ENCODE measurements at regions not wholly inside any gene's neighbourhood (a gene's known extent, or its start where the extent isn't known, plus 50 kb on each side); places are given as distances from the start of the nearest gene placed in this dataset.

DNA sequence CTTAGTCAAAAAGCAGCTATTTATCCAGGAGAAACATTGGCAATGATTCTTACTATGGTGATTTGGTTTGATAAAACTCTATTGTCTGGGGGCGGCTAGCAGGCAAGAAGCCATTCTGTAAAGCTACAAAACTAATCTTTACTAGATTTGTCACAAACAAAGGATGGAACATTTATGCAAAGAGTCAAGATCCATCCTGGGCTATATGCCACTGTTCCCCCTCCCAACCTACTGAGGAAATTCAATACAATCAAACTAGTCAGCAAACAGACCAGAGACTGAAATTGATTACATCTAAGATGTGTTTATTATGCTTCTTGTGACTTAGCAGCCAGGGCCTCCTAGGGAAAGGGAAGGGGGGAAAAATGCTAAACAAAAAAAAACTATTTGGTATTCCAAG lies 397.6 kb downstream of the GPAM start:
- Mint-ChIP-seq H3K9me3 (no peaks in the 10 kb centered on the region), H3K36me3 (ENCODE audit: insufficient read depth in 1 of 3, low read depth in 3 of 3) (no peaks in the 10 kb centered on the region), H3K27me3 (ENCODE audit: low read depth) (no peaks in the 10 kb centered on the region), H3K4me1 (peaks cover 19% of the 10 kb centered on the region in 2 experiments), H3K4me3 (no peak overlapping the region), H3K27ac (no peak overlapping the region; a peak in 2 of 7 replicates)
- H3K79me1 ChIP-seq (ENCODE audit: insufficient read depth, low read depth, low read length, poor library complexity, severe bottlenecking) = no peaks in the 10 kb centered on the region
- no peak overlapping the region for H3K18ac ChIP-seq (ENCODE audit: insufficient read length, low read depth, low read length)
- no peak overlapping the region for H4K5ac ChIP-seq (ENCODE audit: insufficient read length, low read depth, low read length)
- H4K91ac ChIP-seq (ENCODE audit: insufficient read length, low read depth, low read length) = no peak overlapping the region
- no peak overlapping the region for H3K14ac ChIP-seq (ENCODE audit: insufficient read depth, low read length)
- H3K4ac ChIP-seq (ENCODE audit: low read depth, low read length) = no peak overlapping the region
- H3K4me2 ChIP-seq (ENCODE audit: insufficient read depth, insufficient read length, low read length) = no peak overlapping the region
- no peak for TF ChIP-seq CTCF (conservative IDR thresholded peaks at IDR 0.05)
- no peak overlapping the region for H2BK20ac ChIP-seq (ENCODE audit: low read depth, low read length, poor library complexity, severe bottlenecking)
- H3K56ac ChIP-seq (ENCODE audit: insufficient read length, low read depth, low read length) = no peak overlapping the region
- no peaks in the 10 kb centered on the region for H3K79me2 ChIP-seq (ENCODE audit: insufficient read depth, low read length)
- H2BK120ac ChIP-seq (ENCODE audit: low read depth, low read length, poor library complexity, severe bottlenecking) = no peak overlapping the region
- H3T11ph ChIP-seq (ENCODE audit: low read length) = no peak overlapping the region
- DNase-seq = no peak
- H2BK15ac ChIP-seq (ENCODE audit: low read depth, low read length) = no peak overlapping the region
- no peaks in the 10 kb centered on the region for H3K23me2 ChIP-seq (ENCODE audit: insufficient read length, low read depth, low read length, poor library complexity, severe bottlenecking)
- H3K27me3 ChIP-seq (ENCODE audit: insufficient read depth, low read length) = no peaks in the 10 kb centered on the region
- no peak overlapping the region for H2AK5ac ChIP-seq (ENCODE audit: insufficient read length, low read length)
- no peaks in the 10 kb centered on the region for H3K4me1 ChIP-seq (ENCODE audit: insufficient read depth, low read length)
- H3K9me3 ChIP-seq (ENCODE audit: control insufficient read depth, low read depth, low read length) = no peaks in the 10 kb centered on the region
- no peak overlapping the region for H2BK12ac ChIP-seq (ENCODE audit: insufficient read length, low read depth, low read length)
- H2AFZ ChIP-seq (ENCODE audit: low read length) = no peak overlapping the region
- no peak overlapping the region for H3K27ac ChIP-seq (ENCODE audit: insufficient read length, low read depth, low read length)
- WGBS (ENCODE audit: extremely low coverage, insufficient read length, low lambda C conversion rate) = no CpG with 5 or more reads among the region's 1 CpG
- no peak overlapping the region for H3K9ac ChIP-seq (ENCODE audit: extremely low read depth, insufficient read length, low read length)
- H2BK5ac ChIP-seq (ENCODE audit: insufficient read length, low read length) = no peak overlapping the region
- no peak overlapping the region for H4K8ac ChIP-seq (replicated peaks; ENCODE audit: insufficient read length, low read depth, low read length)
- H3K23ac ChIP-seq (ENCODE audit: insufficient read length, low read depth, low read length) = no peak overlapping the region
- H4K20me1 ChIP-seq (ENCODE audit: control insufficient read depth, insufficient read depth, insufficient read length) = no peaks in the 10 kb centered on the region
